ENCODE measurements at regions not wholly inside any gene's neighbourhood (a gene's known extent, or its start where the extent isn't known, plus 50 kb on each side); places are given as distances from the start of the nearest gene placed in this dataset.

DNA sequence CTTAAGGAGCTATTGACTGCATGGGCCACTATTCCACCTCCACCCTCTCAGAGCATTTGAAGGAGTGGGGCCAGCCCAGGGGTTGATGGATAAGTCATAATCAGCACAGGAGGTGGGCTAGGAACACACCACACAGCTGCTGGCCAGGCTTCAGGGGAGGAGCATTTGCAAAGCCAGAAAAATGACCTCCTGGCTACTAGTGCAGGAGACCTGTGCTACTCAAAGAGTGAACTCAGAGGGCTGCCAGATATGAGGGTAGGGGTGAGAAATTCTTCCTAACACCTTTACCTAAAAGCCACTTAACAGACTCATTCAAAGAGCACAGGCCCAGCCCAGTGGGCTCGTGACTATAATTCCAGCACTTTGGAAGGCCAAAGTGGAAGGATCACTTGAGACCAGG lies 210.8 kb downstream of the TBXT start:
- DNase-seq (ENCODE audit: low spot score) = no peak

DNA sequence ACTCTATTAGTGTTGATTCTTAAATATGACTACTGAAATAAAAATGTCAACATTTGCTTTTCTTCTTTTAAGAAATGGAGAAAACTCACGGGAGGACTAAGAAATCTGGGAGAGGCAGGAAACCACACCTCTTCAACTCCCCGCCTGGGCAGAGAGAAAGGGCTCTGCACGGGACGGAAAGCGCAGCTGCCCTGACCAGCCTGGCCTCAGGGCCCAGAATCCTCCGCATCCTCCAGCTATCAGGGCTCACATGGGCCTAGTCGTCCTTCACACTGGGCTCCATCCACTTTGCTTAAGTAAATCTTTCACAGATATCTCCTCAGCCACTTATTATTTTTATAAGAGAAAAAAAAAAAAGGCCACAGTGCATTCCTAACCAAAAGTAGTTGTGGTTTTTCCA lies 215.1 kb downstream of the TBXT start:
- no peak for DNase-seq (ENCODE audit: low spot score)

DNA sequence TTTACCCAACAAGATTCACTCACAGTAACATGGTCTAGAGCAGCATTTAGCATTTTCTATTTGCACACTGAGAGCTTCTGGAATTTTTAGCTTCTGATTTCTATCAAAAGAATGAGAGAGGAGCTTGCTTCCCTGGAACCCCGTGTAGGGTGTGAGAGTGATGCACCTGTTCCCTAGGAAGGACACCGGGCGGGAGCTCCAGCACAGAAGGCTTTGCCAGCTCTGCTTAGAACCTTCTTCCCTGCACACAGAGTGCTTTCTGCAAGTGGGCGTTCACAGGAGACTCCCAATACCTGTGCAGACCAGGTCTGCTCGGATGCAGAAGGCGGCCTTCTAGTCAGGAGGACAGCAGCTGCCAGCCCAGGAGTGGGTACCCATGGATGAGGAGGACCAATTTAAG lies 217.3 kb downstream of the TBXT start:
- no peak for DNase-seq (ENCODE audit: low spot score)

DNA sequence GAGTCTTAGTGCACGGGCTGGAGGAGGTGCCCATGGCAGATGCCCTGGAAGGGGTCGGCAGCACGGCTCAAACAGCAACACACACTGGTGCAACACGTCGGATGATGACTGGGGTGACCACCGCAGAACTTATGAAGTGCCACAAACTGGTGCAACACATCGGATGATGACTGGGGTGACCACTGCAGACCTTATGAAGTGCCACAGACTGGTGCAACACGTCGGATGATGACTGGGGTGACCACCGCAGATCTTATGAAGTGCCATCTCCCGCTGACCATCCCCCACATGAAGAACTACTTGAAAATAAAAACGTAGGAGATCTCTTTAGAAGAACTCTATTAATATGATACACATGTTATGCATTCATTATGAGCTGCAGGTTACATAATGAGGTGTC lies 218.3 kb downstream of the TBXT start:
- no peak for DNase-seq (ENCODE audit: low spot score)

DNA sequence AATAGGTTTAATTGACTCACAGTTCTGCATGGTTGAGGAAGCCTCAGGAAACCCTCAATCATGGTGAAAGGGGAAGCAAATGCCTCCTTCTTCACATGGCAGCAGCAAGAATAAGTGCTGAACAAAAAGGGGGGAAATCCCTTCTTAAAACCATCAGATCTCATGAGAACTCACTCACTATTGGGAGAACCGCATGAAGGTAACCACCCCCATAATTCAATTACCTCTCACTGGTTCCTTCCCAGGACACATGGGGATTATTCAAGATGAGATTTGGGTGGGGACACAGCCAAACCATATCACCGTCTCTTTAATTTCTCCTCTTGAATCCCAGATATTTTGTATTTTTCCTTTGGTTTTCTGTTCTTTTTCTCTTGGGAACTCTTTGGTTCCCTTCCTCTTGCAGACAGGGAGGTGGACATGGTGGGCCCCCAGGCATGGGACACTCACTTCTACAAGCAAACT lies 223.6 kb downstream of the TBXT start:
- DNase-seq (ENCODE audit: low spot score) = no peak

DNA sequence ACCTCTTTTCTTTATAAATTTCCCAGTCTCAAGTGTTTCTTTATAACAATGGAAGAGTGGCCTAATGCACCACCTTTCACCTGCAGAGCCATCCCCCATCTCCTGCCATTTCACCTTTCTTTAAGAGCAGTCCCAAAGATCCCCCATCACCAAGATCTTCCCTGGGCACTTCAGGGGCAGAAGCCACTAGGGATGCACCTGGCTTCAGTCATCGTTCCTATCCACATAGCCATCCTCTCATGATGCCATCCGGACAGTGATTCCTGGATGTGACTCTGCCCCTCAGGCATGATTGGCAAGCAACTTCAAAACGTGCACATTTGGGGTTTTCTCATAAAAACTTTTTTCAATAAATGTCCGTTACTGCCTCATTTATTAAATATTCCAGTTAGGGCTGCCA lies 225.9 kb downstream of the TBXT start:
- DNase-seq (ENCODE audit: low spot score) = no peak

DNA sequence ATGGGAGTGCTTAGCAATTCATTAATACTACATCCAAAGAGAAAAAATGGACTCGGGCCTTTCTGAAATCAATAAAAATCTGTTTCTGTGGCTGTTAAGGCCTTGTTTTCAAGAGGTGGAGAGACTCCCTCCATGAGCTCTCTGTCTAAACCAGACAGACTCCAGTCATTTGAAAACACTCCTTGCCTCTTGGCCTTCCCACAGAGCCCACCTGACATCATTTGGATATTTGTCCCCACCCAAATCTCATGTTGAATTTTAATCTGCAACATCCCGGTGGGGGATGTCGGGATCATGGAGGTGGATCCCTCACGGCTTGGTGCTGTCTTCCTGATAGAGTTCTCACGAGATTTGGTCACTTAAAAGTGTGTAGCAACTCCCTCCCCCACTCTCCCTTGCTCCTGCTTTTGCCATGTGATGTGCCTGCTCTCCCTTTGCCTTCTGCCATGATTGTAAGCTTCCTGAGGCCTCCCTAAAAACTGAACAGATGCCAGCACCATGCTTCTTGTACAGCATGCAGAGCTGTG lies 226.3 kb downstream of the TBXT start:
- DNase-seq (ENCODE audit: low spot score) = no peak

DNA sequence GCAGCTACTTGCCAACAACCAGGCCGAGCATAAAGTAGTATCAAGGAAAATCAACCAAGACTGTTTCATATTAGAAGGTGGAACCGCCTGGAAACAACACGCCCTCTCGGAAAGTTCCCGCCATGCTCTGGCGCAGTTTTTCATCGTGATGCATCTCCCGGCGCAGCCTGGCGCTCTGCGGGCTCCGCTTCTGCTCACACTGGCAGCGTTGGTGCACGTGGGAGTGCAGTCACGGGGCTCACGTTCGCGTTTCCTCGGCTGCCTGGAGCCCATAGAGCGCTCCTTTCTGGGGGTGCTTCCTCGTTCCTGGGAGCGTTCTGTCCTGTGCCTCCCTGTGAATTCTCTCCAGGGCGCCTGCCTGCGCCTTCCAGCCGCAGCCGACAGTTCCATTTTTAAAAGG lies 227.3 kb downstream of the TBXT start:
- no peak for DNase-seq (ENCODE audit: low spot score)

DNA sequence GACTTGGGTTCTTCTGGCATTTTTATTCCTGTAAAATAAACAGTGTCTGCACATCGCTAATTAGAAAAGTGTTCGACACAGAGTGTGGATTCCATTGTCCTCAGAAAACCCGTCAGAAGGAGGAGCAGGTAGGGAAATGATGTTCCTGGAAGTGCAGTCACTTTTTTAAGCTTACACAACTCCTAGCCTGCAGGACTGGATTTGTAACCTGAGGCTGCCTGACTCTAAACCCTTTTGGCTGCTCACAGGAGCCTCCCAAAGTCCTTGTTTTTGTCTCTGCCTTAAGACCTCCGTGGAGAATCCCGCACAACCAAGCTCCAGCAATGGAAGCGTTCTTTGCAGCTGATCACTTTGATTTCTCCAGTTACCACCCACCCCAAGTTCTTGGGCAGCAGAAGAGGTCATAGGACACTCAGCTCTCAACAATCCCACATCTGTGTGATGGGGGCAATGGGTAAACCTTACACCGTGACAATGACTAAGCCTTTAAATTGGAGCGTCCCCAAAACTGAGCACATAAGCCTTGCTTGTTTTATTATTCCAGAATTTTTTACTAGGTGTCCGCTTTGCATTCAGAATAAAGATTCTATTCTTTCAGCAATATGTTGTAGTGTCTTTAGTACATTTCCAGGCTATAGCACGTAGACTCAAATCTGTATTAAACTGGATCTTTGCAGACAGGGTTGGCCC lies 227.9 kb downstream of the TBXT start:
- DNase-seq (ENCODE audit: low spot score) = no peak

DNA sequence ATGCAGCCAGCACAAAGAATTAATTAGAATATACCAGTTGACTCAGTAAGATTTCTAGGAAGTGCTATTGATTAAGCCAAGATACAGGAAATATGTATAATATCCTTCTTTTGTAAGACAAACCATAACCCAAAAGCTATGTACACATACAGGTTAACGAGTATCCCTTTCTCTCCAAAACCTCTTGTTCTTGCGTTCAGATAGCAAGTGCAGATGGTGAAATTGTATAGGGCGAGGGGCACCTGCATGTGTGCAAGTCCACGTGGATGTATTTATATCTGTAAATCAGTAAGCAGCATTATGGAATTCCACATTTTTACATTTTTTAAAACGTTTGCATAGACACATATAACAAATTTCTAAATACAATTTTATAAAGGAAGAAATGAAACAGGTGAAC lies 228.6 kb downstream of the TBXT start:
- DNase-seq (ENCODE audit: low spot score) = no peak

DNA sequence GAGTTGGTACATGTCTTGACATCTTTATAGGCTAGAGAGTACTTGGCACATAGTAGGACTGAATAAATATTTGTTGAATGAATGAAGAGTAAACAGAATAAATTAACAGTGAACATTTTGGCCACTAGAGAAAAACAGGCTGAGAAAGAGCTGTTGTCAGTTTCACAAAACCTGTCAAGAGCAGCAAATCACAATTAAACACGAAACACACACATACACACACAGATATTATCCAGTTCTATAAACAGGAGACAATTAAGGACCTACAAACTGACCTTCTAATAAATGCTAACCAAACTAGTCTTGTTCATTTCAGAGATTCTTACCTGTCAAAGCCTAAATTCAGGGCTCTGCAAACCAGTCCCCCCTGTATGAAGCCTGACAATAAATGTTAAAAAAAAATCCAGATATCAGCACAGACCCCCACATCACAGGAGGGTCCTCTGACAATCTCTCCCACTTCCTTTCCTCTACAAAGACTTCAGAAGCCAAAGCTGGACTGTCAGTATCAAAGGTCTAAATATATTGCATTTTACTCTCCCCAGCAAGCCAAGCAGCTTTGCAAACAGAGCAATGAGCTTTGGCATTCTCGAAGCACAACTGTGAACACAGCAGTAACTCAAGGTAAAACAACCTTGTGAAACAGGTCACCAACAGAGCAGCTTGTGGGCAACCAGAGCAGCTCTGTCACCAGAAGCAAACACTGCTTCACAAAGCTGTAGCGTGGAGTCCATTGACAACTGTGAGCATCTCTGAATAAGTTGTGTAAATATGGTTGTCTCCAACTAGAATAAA lies 229.9 kb downstream of the TBXT start:
- no peak for DNase-seq (ENCODE audit: low spot score)

DNA sequence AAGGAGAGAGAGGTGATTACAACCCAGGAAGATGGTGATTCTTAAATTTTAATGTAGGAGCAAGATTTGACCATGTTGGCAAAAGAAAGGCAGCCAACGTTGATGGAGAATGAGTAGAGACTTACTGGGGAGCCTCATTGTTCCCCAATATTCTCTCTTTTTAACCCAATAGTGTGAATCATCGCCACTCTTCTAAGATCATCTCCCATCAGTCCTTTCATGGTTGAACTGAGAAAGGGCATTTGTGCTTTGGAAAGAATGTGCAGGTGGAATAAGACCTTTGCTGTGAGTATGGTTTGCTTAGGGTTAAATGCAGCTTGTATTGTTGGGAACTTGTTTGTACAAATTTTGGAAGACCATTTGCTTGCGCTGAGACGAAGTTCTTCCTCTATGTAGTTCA lies 231.0 kb downstream of the TBXT start:
- no peak for DNase-seq (ENCODE audit: low spot score)

DNA sequence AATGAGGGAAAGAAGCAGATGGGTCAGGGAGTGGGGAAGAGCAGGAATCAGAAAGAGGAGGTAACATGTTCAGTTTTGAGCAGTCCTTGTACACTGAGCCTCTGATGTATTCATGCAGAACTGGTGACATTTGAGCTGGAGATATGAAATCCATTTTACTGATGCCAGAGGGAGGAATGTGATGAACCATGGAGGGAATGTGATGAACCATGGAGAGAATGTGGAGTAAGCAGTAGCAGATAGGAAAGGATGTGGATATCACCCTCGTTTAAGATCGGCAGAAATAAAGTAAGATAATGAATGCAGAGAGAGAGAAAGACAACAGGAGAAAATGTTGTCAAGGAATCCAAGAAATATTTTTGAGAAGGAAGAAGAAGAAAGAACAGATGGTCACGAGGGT lies 231.6 kb downstream of the TBXT start:
- no peak for DNase-seq (ENCODE audit: low spot score)

DNA sequence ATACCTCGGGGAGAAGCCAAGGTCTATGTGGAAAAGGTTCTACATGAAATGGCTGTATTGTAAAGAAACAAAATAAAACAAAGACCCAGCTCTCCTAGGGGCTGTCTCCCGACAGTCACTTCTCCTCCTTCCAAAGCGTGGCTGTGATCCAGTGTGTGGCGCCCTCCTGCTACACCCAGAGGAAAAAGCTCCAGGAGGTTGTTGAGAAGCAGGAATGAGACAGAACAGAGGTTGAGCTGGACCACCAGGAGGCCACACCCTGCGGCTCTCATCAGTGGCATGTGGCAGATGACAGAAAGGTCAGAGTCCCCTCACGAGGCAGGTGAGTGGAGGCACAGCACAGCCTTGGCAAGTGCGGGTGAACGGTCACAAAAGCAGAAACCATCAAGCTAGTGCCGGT lies 236.0 kb downstream of the TBXT start:
- DNase-seq (ENCODE audit: low spot score) = no peak

DNA sequence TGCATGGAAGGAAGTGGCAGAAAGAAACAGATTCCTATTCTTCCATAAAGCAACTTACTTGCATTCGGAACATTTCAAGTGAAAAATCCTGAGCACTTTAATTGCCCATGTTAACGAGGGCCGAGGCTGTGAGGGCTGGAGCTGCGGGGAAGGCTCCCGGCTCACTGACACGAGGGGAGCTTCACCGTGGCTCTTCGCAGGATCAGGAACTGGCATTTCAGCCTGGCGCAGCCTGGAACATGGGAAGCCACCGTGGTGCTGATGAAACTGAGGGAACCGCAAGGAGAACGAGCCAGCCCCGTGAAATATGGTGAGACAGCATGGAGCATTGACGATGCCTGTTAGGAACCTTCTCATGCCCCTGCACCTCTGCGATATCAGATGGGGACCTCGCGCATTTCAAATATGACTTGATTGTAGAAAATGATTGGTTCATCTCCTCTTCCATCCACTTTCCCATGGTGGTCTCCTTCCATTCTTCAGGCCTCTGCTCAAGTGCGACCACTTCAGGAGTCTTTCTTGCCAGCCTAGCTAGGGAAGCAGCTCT lies 236.9 kb downstream of the TBXT start:
- DNase-seq (ENCODE audit: low spot score) = no peak

DNA sequence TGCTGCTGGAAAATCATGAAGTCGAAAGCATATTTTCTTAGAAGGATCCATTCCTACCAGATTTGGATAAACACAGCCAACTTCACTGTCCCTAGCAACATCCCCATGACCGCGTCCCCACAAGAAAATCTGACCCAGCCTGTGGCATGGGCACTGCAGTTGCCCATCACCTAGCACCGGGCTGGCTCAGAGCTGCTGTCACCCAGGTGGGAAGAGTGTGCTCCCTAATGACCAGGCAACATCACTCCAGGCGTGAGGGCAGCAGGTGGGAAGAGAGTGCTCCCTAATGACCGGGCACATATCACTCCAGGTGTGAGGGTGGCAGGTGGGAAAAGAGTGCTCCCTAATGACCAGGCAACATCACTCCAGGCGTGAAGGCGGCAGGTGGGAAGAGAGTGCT lies 238.0 kb downstream of the TBXT start:
- DNase-seq (ENCODE audit: low spot score) = no peak

DNA sequence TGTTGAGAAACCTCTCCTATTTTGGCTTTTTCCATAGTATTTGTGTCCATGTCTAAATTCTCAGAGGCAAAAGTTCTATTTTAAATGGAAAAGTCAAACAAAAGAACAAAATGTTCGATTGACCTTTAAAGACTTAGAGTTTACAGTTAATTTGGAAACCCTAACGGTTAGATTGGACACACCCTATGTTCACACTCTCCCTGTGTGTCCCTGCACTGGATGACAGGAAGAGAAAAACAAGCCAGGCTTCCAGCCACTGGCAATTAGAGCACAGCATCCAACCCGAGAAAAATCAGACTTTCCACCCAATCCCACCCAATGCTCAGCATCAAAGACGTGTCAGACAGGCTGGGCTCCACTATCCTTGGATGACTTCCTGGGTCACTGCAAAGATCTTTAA lies 241.3 kb downstream of the TBXT start:
- DNase-seq (ENCODE audit: low spot score) = no peak

DNA sequence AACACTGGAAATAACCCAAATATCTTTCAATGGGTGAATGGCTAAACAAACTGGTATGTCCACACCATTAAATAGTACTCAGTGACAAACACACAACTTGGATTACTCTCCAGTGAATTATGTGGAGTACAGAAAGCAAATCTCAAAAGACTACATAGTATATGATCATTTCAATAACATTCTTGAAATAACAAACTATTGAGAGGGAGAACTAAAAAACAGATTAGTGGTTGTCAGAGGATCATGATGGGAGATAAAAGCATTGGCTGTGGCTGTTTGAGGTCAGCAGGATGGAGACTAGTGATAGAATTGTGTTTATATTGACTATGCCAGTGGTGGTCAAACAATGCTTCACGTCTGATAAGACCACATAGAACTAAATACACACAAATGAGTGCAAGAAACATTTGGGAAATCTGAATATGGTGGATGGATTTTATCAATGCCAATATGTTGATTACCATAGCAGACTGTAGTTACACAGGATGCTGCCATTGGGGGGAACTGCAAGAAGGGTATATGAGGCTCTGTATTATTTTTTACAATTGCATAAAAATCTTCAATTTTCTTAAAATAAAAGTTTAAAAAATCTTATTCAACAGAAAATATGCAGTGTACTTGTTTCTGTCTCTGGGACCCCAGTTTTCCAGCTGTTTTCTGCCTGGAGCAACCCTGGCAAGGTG lies 242.0 kb downstream of the TBXT start:
- no peak for DNase-seq (ENCODE audit: low spot score)

DNA sequence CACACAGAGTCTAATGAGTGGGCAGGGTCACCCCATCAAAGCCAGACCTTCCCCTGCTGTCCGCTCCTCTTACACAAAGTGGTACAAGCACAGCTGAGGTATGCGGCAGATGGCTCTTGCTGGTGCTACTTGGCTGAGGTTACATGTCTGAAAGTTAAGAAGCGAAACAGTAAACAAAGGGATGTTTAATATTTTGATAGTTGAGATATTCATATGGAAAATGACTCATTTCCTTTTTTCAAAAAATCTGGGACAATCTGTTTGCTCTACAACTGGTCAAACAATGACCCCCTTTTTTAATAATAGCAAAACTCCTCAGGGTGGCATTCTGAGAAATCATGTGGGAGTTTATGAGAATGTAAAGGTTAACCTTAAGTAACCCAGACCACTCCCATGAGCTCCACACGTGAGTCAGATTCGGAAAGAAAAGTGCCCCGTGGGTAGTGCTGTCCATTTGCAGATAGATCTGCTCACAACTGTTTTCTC lies 245.3 kb downstream of the TBXT start:
- DNase-seq (ENCODE audit: low spot score) = peak; percentile 19

DNA sequence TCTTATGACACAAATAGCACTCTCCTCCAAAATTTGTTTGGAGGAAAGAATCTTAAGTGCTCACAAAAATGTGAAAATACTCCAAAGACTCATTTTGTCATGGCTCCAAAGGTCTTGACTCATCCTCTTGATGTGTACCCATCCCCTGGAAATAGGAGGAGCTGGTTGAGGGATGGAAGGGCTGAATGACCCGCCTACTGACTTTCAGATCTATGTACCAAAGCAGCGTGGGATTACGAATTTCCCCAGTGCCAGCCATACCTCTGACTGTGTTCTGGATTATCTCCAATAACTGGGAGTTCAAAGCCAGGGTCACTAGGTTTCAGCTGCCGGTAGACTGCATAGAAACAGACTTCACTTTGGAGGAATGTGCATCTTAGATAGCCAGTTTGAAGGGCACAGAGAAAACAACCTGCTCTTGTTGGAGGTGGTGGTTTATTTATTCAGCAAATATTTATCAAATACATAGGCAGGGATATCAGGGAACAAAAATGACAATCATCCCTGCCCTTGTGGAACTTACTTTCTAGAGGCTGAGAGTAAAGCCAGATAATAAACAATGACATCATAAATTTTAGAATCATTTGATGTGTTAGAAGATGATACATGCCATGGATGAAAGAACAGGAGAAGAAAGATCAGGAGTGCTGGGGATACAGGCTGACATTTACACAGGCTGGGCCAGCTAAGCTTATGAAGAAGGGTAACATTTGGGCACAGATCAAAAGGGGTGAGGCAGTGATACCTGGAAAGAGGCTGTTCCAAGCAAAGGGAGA lies 246.6 kb downstream of the TBXT start:
- DNase-seq (ENCODE audit: low spot score) = no peak

DNA sequence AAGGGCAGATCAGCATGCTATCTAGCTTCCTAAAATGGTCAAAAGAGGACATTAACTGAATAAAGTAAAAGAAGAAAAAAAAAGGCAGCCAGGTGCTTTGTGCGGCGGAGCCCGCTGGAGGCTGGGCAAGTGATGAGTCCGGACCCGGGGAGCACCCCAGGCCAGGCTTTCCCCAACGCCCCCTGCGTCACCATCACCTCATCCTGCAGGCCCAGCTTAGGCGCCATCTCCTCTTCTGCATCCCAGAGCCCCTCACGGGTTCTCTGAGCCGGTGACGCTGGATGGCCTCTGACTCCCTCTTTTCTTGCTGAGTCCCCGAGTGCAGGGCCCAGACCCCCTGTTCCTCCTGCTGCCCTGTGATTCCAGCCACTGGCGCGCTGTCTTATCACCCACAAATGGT lies 250.1 kb downstream of the TBXT start:
- DNase-seq (ENCODE audit: low spot score) = no peak
